OCI-LY7 (cell line): ENCODE measurements at regions not wholly inside any gene's neighbourhood (a gene's known extent, or its start where the extent isn't known, plus 50 kb on each side); places are given as distances from the start of the nearest gene placed in this dataset.

ENCODE experiments used
- BruUV-seq: library from RNA; stranded (reverse); fragments of 400-500 nt; replicated peaks from 2 replicates; lab custom pipeline; 2021; lab: Mats Ljungman, UMichigan
- CTCF ChIA-PET: fragments of 300-600 bp; sonication (Branson Sonifier 250); formaldehyde crosslinking; loops from one replicate; lab custom pipeline; 2022; ENCODE audit warnings: antibody characterized with exemption; ENCODE audit not compliant: unreplicated experiment; lab: Charles Lee
- POLR2A ChIA-PET: fragments of 300-600 bp; sonication (Branson Sonifier 250); formaldehyde crosslinking; loops from one replicate; lab custom pipeline; 2022; ENCODE audit warnings: antibody characterized with exemption; lab: Charles Lee
- DNase-seq: peaks from one replicate; pipeline ENCODE4 v3.0.0-alpha.2; 2015; ENCODE audit warnings: low spot score
- H2AFZ ChIP-seq: fragments of 200-600 bp; sonication (generic), shearing (Covaris generic); 2 replicates; pipeline ENCODE4 v1.6.1; 2014; ENCODE audit warnings: mild to moderate bottlenecking, antibody characterized with exemption, low read length, moderate library complexity
- H3K27ac ChIP-seq: fragments of 200-600 bp; sonication (generic); 2 replicates; pipeline ENCODE4 v1.5.1; 2014; ENCODE audit warnings: mixed run types, low read depth, mild to moderate bottlenecking, moderate library complexity, low read length, inconsistent platforms; ENCODE audit not compliant: poor library complexity, severe bottlenecking
- H3K36me3 ChIP-seq: fragments of 200-600 bp; sonication (generic); 2 replicates; pipeline ENCODE4 v1.6.1; 2014; ENCODE audit warnings: mild to moderate bottlenecking, antibody characterized with exemption, low read length, moderate library complexity, mixed read lengths; ENCODE audit not compliant: insufficient read depth
- H3K4me1 ChIP-seq: fragments of 200-600 bp; sonication (generic); 2 replicates; pipeline ENCODE4 v1.5.1; 2014; ENCODE audit warnings: mild to moderate bottlenecking, low read length; ENCODE audit not compliant: insufficient read depth, poor library complexity, severe bottlenecking
- H3K4me2 ChIP-seq: fragments of 200-600 bp; sonication (generic); 2 replicates; pipeline ENCODE4 v1.6.1; 2014; ENCODE audit warnings: mild to moderate bottlenecking, low read length
- H3K4me3 ChIP-seq: fragments of 200-600 bp; sonication (generic); 2 replicates; pipeline ENCODE4 v1.5.1; 2014; ENCODE audit warnings: mild to moderate bottlenecking, low read depth, low read length; ENCODE audit not compliant: poor library complexity, severe bottlenecking
- H3K79me2 ChIP-seq: fragments of 200-600 bp; sonication (generic); 2 replicates; pipeline ENCODE4 v1.6.1; 2016; ENCODE audit warnings: low read depth, mild to moderate bottlenecking, low read length, moderate library complexity, mixed read lengths; ENCODE audit not compliant: insufficient read depth
- H3K9me2 ChIP-seq: fragments of 200-600 bp; sonication (generic); 2 replicates; pipeline ENCODE4 v1.6.1; 2016; ENCODE audit warnings: mild to moderate bottlenecking, low read length, mixed read lengths; ENCODE audit not compliant: insufficient read depth
- H3K9me3 ChIP-seq: fragments of 200-600 bp; sonication (generic); 2 replicates; pipeline ENCODE4 v1.6.1; 2014; ENCODE audit warnings: mild to moderate bottlenecking, mixed run types, low read length, mixed read lengths
- H4K20me1 ChIP-seq: fragments of 200-600 bp; sonication (generic); 2 replicates; pipeline ENCODE4 v1.6.1; 2014; ENCODE audit warnings: mild to moderate bottlenecking, antibody characterized with exemption, low read length, moderate library complexity, mixed read lengths; ENCODE audit not compliant: insufficient read depth
- CTCF ChIP-seq: fragments of 200-600 bp; sonication (generic); conservative IDR thresholded peaks from 2 replicates; pipeline ENCODE4 v1.5.1; 2014; ENCODE audit warnings: mild to moderate bottlenecking, antibody characterized with exemption, low read length, moderate library complexity, mixed read lengths
- EZH2phosphoT487 ChIP-seq: fragments of 200-600 bp; sonication (generic); IDR thresholded peaks from 2 replicates; pipeline ENCODE4 v1.6.1; 2018; ENCODE audit warnings: low read depth, borderline replicate concordance, mild to moderate bottlenecking, mixed run types, antibody characterized with exemption, low read length, moderate library complexity, mixed read lengths
- intact Hi-C: fragments of 100-400 bp; cut with micrococcal nuclease; formaldehyde crosslinking; loops from one replicate; pipeline ENCODE4 v1.10.0; 2022; ENCODE audit not compliant: unreplicated experiment

GRCh38 chr3:88282528-88283241 lies 132.9 kb downstream of the C3orf38 start:
- no peaks in the 10 kb centered on the region for H3K4me1 ChIP-seq
- ChIA-PET POLR2A (interaction anchor here (0.6 kb wide), 1 partner anchor 16 kb away, joined by 4 read pairs; no protein-coding TSS in a partner anchor), CTCF (no interaction called here)
- intact Hi-C loops: no loop called here
- TF ChIP-seq EZH2phosphoT487 (no peak), CTCF (no peak)
- H3K9me3 ChIP-seq: no peaks in the 10 kb centered on the region
- H3K9me2 ChIP-seq: no peaks in the 10 kb centered on the region
- no TSS peak for BruUV-seq
- no peak overlapping the region for H3K4me3 ChIP-seq
- no peak for DNase-seq
- H2AFZ ChIP-seq: no peak overlapping the region
- H3K36me3 ChIP-seq: no peaks in the 10 kb centered on the region
- H3K79me2 ChIP-seq: no peaks in the 10 kb centered on the region
- no peak overlapping the region for H3K27ac ChIP-seq
- no peak overlapping the region for H3K4me2 ChIP-seq
- no peaks in the 10 kb centered on the region for H4K20me1 ChIP-seq

GRCh38 chr3:88283242-88283592 lies 133.5 kb downstream of the C3orf38 start:
- no peak for DNase-seq
- ChIA-PET POLR2A (no interaction called here), CTCF (no interaction called here)
- Histone ChIP-seq H3K79me2 (no peaks in the 10 kb centered on the region), H3K9me2 (no peaks in the 10 kb centered on the region), H3K4me2 (no peak overlapping the region), H4K20me1 (no peaks in the 10 kb centered on the region), H2AFZ (no peak overlapping the region), H3K4me1 (no peaks in the 10 kb centered on the region), H3K27ac (no peak overlapping the region), H3K4me3 (no peak overlapping the region), H3K36me3 (no peaks in the 10 kb centered on the region), H3K9me3 (no peaks in the 10 kb centered on the region)
- no peak for TF ChIP-seq CTCF
- no peak for TF ChIP-seq EZH2phosphoT487
- intact Hi-C loops: no loop called here
- BruUV-seq: no TSS peak

- H4K20me1 ChIP-seq: no peaks in the 10 kb centered on the region
- BruUV-seq: no TSS peak
- intact Hi-C loops: no loop called here
- no peak overlapping the region for H3K27ac ChIP-seq
- H3K9me2 ChIP-seq: no peaks in the 10 kb centered on the region
- no peaks in the 10 kb centered on the region for H3K4me1 ChIP-seq
- H3K9me3 ChIP-seq: no peaks in the 10 kb centered on the region
- H3K4me2 ChIP-seq: no peak overlapping the region
- H3K4me3 ChIP-seq: no peak overlapping the region
- H3K79me2 ChIP-seq: no peaks in the 10 kb centered on the region
- no peak overlapping the region for H2AFZ ChIP-seq
- DNase-seq: no peak
- no peaks in the 10 kb centered on the region for H3K36me3 ChIP-seq
- ChIA-PET POLR2A (interaction anchor here (1.2 kb wide), 1 partner anchor 9 kb away, joined by 3 read pairs; no protein-coding TSS in a partner anchor), CTCF (no interaction called here)
- TF ChIP-seq EZH2phosphoT487: no peak
- TF ChIP-seq CTCF: no peak
These were observed 141.7 kb downstream of the C3orf38 start for GRCh38 chr3:88291486-88291885.
